Psoas muscle (tissue), 7 donors: ENCODE measurements at regions not wholly inside any gene's neighbourhood (a gene's known extent, or its start where the extent isn't known, plus 50 kb on each side); places are given as distances from the start of the nearest gene placed in this dataset.

ENCODE experiments used
- ATAC-seq, 4 donors: fragments of 200-7000 bp; cut with Tn5 transposase; one replicate each; pipeline ENCODE4 v1.9.1; 2020; ENCODE audit warnings: moderate library complexity in 3 of 4, mild to moderate bottlenecking in 2 of 4
- DNase-seq, 2 donors: peaks; one replicate each; pipeline ENCODE4 v3.0.0-alpha.2; 2020
- H3K27ac ChIP-seq: fragments of 200-600 bp; one replicate; pipeline ENCODE4 v1.8.0; 2022
- H3K27me3 ChIP-seq, 3 donors: fragments of 200-600 bp in 1 of 3; one replicate each; pipeline versions ENCODE4 v1.6.1 to v1.8.0; 2013 to 2022; ENCODE audit warnings: low read length in 2 of 3, mild to moderate bottlenecking in 2 of 3, moderate library complexity in 1 of 3; ENCODE audit not compliant: insufficient read depth in 3 of 3
- H3K36me3 ChIP-seq, 2 donors: fragments of 200-600 bp in 1 of 2; one replicate each; pipeline versions ENCODE4 v1.6.1 to v1.8.0; 2013 to 2022; ENCODE audit warnings: low read depth in 1 of 2, mild to moderate bottlenecking in 1 of 2, moderate library complexity in 1 of 2; ENCODE audit not compliant: insufficient read depth in 1 of 2
- H3K4me1 ChIP-seq: fragments of 200-600 bp; one replicate; pipeline ENCODE4 v1.8.0; 2022
- H3K4me3 ChIP-seq: fragments of 200-600 bp; one replicate; pipeline ENCODE4 v1.8.0; 2022; ENCODE audit warnings: mild to moderate bottlenecking
- H3K9me3 ChIP-seq: fragments of 200-600 bp; one replicate; pipeline ENCODE4 v1.8.0; 2022
- CTCF ChIP-seq: fragments of 200-600 bp; IDR thresholded peaks from one replicate; pipeline ENCODE4 v1.8.0; 2022; ENCODE audit warnings: antibody characterized with exemption
- WGBS, 3 donors: extraction: QIAGEN DNeasy Blood & Tissue Kit; methylation state at CpG; one replicate each; pipeline versions ENCODE4 v1.1.6 to v1.1.7; 2013; 5-methylcytosine and 5-hydroxymethylcytosine counted together
- intact Hi-C, 2 donors: fragments of 100-400 bp; cut with DNase I; formaldehyde crosslinking; loops; one replicate each; pipeline versions ENCODE4 v1.11.0 to v1.14.2; 2022
- donor health status: healthy with polysubstance abuse.
- donor health status: DM: no; HTN: no; CAD: no; lungs with moderate emphysema.
- donor health status: Bipolar disorder and iron deficiency.
- donor health status: healthy.
- donor health status: DM: yes; HTN: yes; CAD: no.
- donor health status: DM: no; HTN: no; CAD: no.
- donor health status: DM: yes; HTN: yes; CAD: no.

- Histone ChIP-seq H3K9me3 (no peaks in the 10 kb centered on the region), H3K27ac (no peak overlapping the region), H3K36me3 (no peaks in the 10 kb centered on the region), H3K4me3 (no peak overlapping the region), H3K27me3 (peaks cover 0 to 27% (median 0%) of the 10 kb centered on the region in 3 donors), H3K4me1 (no peaks in the 10 kb centered on the region)
- TF ChIP-seq CTCF, result no peak
- no peak for ATAC-seq
- 64 to 71% (median 66%) methylated on average over 16 of the region's 16 CpGs for WGBS, 3 donors
- intact Hi-C loops, result loop anchor here (5.0 kb wide), 1 partner anchor 1554 kb away; no protein-coding TSS in a partner anchor
- DNase-seq, result no peak
Observed at GRCh38 chr19:30668521-30669155, 296.5 kb downstream of the ZNF536 start.

GRCh38 chr19:30667746-30668145 lies 295.6 kb downstream of the ZNF536 start:
- no peaks in the 10 kb centered on the region for H3K36me3 ChIP-seq
- no peaks in the 10 kb centered on the region for H3K4me1 ChIP-seq
- peaks cover 0 to 27% (median 0%) of the 10 kb centered on the region in 3 donors for H3K27me3 ChIP-seq
- intact Hi-C loops, result loop anchor here (5.0 kb wide), 1 partner anchor 1555 kb away; no protein-coding TSS in a partner anchor
- H3K4me3 ChIP-seq, result no peak overlapping the region
- no peak for DNase-seq
- H3K9me3 ChIP-seq, result no peaks in the 10 kb centered on the region
- whole genome bisulfite sequencing, 3 donors, result 71 to 83% (median 74%) methylated on average over 3 of the region's 3 CpGs
- H3K27ac ChIP-seq, result no peak overlapping the region
- no peak for ATAC-seq
- no peak for TF ChIP-seq CTCF

GRCh38 chr19:30667227-30667626 lies 295.0 kb downstream of the ZNF536 start:
- H3K36me3 ChIP-seq, result no peaks in the 10 kb centered on the region
- no peak overlapping the region for H3K27ac ChIP-seq
- DNase-seq (no peak), ATAC-seq (no peak)
- intact Hi-C loops, result loop anchor here (5.0 kb wide), 1 partner anchor 1555 kb away; no protein-coding TSS in a partner anchor
- TF ChIP-seq CTCF, result no peak
- peaks cover 0 to 29% (median 0%) of the 10 kb centered on the region in 3 donors for H3K27me3 ChIP-seq
- no peaks in the 10 kb centered on the region for H3K9me3 ChIP-seq
- 87 to 88% (median 87%) methylated on average over 7 of the region's 7 CpGs for WGBS, 3 donors
- no peaks in the 10 kb centered on the region for H3K4me1 ChIP-seq
- H3K4me3 ChIP-seq, result no peak overlapping the region

GRCh38 chr19:30666301-30666803 lies 294.2 kb downstream of the ZNF536 start:
- Histone ChIP-seq H3K27me3 (peaks cover 0 to 37% (median 0%) of the 10 kb centered on the region in 3 donors), H3K36me3 (no peaks in the 10 kb centered on the region), H3K4me1 (no peaks in the 10 kb centered on the region), H3K9me3 (no peaks in the 10 kb centered on the region), H3K27ac (no peak overlapping the region), H3K4me3 (no peak overlapping the region)
- TF ChIP-seq CTCF, result peak; percentile 78
- ATAC-seq (peak in 1 of 4 donors; percentile 40), DNase-seq (peak; percentile 42 to 64)
- intact Hi-C loops, result loop anchor here (5.0 kb wide), 1 partner anchor 1556 kb away; no protein-coding TSS in a partner anchor
- WGBS, 3 donors, result 5% methylated on average over 10 to 11 of the region's 11 CpGs
